GM12865 (cell line): ENCODE measurements at regions not wholly inside any gene's neighbourhood (a gene's known extent, or its start where the extent isn't known, plus 50 kb on each side); places are given as distances from the start of the nearest gene placed in this dataset.

Experiments used
- DNase-seq: peaks from one replicate; pipeline ENCODE4 v3.0.0; 2010; ENCODE audit warnings: low read depth
- H3K4me3 ChIP-seq: 2 replicates; pipeline ENCODE4 v1.5.1; 2011; ENCODE audit warnings: mild to moderate bottlenecking, low read depth, low read length, control low read depth
- TF ChIP-seq, protein P1 (sequence below): IDR thresholded peaks from 2 replicates; pipeline ENCODE4 v1.5.1; 2011; ENCODE audit warnings: low read length, control low read depth, low read depth, inconsistent platforms; ENCODE audit not compliant: insufficient read depth; ENCODE audit errors: missing control alignments

DNA sequence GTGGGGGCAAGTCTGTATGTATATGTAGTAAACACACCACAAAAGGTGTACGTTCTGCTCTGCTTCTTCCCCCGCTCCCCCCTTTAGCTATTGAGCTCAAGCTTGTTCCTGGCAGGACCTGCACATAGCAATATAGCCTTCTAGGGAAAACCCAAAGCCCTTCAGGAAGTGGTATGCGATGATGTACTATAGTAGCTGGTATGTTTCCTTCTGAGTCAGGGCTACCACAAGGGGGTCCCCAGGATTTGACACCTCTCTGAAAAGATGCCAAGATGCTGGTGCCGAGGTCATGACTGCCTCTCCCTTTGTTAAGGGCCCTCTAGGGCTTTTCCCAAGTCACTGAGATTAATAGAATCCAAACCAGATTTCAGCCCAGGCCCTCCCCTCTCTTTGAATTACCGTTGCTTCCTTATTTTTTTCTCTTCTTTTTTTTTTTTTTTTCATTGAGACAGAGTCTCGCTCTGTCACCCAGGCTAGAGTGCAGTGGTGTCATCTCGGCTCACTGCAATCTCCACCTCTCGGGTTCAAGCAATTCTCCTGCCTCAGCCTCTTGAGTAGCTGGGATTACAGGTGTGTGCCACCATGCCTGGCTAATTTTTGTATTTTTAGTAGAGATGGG, 268.4 kb downstream of the ETS1 start:
- TF ChIP-seq, protein P1, sequence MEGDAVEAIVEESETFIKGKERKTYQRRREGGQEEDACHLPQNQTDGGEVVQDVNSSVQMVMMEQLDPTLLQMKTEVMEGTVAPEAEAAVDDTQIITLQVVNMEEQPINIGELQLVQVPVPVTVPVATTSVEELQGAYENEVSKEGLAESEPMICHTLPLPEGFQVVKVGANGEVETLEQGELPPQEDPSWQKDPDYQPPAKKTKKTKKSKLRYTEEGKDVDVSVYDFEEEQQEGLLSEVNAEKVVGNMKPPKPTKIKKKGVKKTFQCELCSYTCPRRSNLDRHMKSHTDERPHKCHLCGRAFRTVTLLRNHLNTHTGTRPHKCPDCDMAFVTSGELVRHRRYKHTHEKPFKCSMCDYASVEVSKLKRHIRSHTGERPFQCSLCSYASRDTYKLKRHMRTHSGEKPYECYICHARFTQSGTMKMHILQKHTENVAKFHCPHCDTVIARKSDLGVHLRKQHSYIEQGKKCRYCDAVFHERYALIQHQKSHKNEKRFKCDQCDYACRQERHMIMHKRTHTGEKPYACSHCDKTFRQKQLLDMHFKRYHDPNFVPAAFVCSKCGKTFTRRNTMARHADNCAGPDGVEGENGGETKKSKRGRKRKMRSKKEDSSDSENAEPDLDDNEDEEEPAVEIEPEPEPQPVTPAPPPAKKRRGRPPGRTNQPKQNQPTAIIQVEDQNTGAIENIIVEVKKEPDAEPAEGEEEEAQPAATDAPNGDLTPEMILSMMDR, result peak; percentile 7
- H3K4me3 ChIP-seq, result no peak overlapping the region
- DNase-seq, result peak; percentile 91

DNA sequence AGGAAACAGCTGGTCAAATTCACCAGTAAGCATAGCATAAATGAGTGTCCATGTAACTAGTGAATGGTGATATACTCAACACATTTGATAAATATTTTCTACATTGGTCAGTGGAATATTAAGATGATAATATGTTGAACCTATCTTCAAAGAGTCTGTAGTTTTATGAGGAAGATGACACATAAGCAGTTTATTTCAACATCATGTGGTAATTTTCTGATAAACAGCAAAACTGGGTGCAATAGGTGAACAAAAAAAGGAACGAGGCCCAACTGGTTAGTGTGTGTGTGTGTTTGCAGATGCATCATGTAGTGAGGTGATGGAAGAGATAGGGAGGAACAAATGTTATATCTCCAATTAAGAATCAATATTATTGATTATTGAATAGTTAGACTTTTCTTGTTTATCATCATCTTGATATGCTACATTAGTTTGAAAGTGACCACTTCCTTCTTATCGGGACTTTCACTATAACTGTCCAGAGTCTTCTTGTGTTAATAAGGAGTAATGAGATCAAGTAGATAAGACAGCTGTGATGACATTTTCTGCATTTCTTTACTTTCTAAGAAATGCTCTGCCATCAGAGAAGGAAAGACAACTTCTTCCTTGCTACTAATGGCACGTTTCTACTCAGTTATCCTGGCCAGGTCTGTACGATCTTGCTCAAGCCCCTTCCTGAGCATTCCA, 270.7 kb downstream of the ETS1 start:
- no peak overlapping the region for H3K4me3 ChIP-seq
- peak; percentile 25 for DNase-seq
- TF ChIP-seq, protein P1, result no peak

DNA sequence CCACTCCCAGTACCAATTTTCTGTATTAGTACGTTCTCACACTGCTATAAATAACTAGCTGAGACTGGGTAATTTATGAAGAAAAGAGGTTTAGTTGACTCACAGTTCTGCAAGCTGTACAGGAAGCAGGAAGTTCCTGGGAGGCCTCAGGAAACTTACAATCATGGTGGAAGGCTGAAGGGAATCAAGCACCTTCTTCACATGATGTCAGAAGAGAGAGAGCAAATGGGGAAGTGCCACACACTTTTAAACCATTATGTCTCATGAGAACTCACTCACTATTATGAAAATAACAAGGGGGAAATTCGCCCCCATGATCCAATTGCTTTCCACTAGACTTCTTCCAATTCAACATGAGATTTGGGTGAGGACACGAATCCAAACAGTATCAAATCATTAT, 271.4 kb downstream of the ETS1 start:
- H3K4me3 ChIP-seq, result no peak overlapping the region
- TF ChIP-seq, protein P1, result no peak
- DNase-seq, result no peak

DNA sequence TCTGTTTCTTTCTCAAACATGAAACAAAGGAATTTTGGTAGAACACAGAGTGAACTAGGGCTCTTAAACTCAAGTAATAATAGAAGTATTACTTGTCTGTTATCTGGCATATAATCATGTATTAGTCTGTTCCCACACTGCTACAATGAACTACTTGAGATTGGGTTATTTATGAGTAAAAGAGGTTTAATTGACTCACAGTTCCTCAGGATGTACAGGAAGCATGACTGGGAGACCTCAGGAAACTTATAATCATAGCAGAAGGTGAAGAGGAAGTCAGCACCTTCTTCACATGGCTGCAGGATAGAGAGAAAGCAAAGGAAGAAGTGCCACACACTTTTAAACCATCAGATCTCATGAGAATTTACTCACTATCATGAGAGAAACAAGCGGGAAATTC, 273.4 kb downstream of the ETS1 start:
- no peak overlapping the region for H3K4me3 ChIP-seq
- TF ChIP-seq, protein P1, result no peak
- no peak for DNase-seq

DNA sequence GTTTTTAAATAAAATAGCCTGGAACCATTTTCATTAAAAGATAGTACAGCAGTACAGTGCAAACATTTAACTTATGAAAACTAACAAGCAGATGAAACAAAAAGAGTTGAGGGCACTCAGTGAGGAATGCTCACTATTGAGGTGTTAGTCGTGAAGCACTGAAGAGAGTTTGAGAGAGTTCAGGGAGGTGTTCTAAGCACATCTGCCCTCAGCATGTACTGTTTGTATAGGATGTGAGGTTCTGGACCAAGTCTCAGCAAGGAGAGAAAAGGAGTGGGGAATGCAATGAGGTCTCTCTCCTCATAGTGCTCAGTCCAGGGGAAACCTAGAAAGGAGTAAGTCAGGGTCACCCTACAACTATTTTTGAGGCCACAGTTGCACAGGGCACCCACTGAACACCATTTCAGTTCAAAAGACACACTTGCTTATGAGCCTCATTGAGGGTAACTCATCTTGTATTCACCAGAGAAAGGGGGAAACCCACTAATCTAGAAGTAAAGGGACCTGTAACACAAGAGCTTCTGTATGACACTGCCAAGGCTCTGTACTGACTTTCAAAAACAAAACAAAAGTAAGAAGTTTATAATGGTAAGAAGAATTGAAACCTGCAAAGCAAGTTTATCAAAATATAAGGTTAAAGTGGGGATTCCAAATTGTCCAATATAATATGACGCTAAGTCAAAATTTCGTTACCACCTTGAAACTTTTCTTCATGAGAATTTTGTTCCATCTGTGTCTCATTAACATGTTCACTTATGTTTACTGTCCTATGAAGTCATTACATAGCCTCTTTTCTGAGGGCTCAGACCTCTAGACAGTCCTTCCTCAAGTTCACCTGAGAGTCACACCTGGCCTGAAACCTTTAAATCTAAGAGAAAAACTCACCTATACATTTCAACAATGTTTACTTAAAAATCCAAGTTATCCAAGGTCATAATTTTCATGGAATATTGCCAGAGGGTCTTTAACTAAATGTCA, 275.3 kb downstream of the ETS1 start:
- peak; percentile 38 for DNase-seq
- H3K4me3 ChIP-seq, result no peak overlapping the region
- TF ChIP-seq, protein P1, result no peak

DNA sequence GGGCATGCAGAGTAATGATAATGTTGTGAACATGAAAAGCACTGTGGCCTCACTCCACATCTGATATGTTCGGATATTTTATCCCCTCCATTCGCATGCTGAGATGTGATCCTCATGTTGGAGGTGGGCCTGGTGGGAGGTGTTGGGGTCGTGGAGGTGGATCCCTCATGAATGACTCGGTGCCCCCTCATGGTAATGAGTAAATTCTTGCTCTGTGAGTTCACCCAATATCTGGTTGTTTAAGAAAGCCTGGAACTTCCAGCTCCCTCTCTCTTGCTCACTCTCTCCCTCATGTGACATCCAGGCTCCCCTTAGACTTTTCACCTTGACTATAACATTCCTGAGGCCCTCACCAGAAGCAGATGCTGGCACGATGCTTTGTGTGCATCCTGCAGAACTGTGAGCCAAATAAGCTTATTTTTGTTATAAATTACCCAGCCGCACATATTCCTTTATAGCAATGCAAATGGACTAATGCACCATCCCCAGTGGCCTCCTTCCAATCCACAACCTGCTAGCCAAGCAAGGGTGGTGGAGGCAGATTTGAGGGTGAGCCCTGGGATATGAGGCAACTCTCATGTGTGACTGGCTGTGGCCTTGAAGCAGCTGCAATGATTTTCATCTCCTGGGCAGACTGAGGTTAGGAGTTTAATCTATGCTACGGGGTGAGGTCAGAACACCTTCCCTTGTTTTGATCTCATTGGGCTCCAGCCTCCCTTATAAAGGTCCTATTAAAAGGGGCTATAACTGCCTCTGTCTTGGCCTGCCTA, 276.5 kb downstream of the ETS1 start:
- H3K4me3 ChIP-seq, result no peak overlapping the region
- TF ChIP-seq, protein P1, result no peak
- no peak for DNase-seq
